Lower leg skin (tissue), 4 donors: ENCODE measurements at regions not wholly inside any gene's neighbourhood (a gene's known extent, or its start where the extent isn't known, plus 50 kb on each side); places are given as distances from the start of the nearest gene placed in this dataset.

Experiments used
- DNase-seq, 2 donors: peaks; one replicate each; pipeline ENCODE4 v3.0.0-alpha.2; 2019; ENCODE audit warnings: low spot score in 2 of 2
- H3K4me3 ChIP-seq: fragments of 200-600 bp; sonication (generic); 2 replicates; pipeline ENCODE4 v1.5.1; 2017; ENCODE audit warnings: mild to moderate bottlenecking, low read depth; ENCODE audit not compliant: poor library complexity, severe bottlenecking
- CTCF ChIP-seq, 3 donors: fragments of 450-650 bp; IDR thresholded peaks; one replicate each; pipeline ENCODE4 v1.5.1; 2016; ENCODE audit warnings: antibody characterized with exemption in 3 of 3, mild to moderate bottlenecking in 3 of 3, moderate library complexity in 2 of 3
- POLR2A ChIP-seq, 2 donors: fragments of 450-650 bp; IDR thresholded peaks; one replicate each; pipeline ENCODE4 v1.6.1; 2016 to 2017; ENCODE audit warnings: antibody characterized with exemption in 2 of 2, mild to moderate bottlenecking in 1 of 2, moderate library complexity in 1 of 2
- WGBS, 2 donors: methylation state at CpG; one replicate each; pipeline ENCODE4 v1.1.5; 2018; 5-methylcytosine and 5-hydroxymethylcytosine counted together
- intact Hi-C: fragments of 100-400 bp; cut with DNase I; formaldehyde crosslinking; loops from one replicate; pipeline ENCODE4 v1.15.0; 2023; ENCODE audit warnings: low total_unique reads

- H3K4me3 ChIP-seq: no peak overlapping the region
- DNase-seq: no peak
- 83 to 96% methylated on average over 1 of the region's 1 CpG for WGBS, 2 donors
- intact Hi-C loops: no loop called here
- no peak for TF ChIP-seq CTCF (IDR thresholded peaks at IDR 0.05)
- TF ChIP-seq POLR2A (IDR thresholded peaks at IDR 0.05): no peak
These were observed 241.9 kb upstream of the CDH20 start for GRCh38 chr18:61091379-61091778.

- intact Hi-C loops: no loop called here
- no peak for TF ChIP-seq CTCF (IDR thresholded peaks at IDR 0.05)
- no peak for TF ChIP-seq POLR2A (IDR thresholded peaks at IDR 0.05)
- WGBS, 2 donors: 91 to 93% methylated on average over 2 of the region's 2 CpGs
- DNase-seq: no peak
- no peak overlapping the region for H3K4me3 ChIP-seq
These were observed 239.3 kb upstream of the CDH20 start for GRCh38 chr18:61093965-61094364.

GRCh38 chr18:61096226-61096625 lies 237.0 kb upstream of the CDH20 start:
- no peak for DNase-seq
- no peak overlapping the region for H3K4me3 ChIP-seq
- 92 to 95% methylated on average over 2 of the region's 2 CpGs for WGBS, 2 donors
- no peak for TF ChIP-seq CTCF (IDR thresholded peaks at IDR 0.05)
- no peak for TF ChIP-seq POLR2A (IDR thresholded peaks at IDR 0.05)
- intact Hi-C loops: no loop called here

- H3K4me3 ChIP-seq: no peak overlapping the region
- 73 to 90% methylated on average over 1 of the region's 1 CpG for WGBS, 2 donors
- intact Hi-C loops: no loop called here
- TF ChIP-seq POLR2A (IDR thresholded peaks at IDR 0.05): no peak
- TF ChIP-seq CTCF (IDR thresholded peaks at IDR 0.05): no peak
- DNase-seq: no peak
These were observed 226.1 kb upstream of the CDH20 start for GRCh38 chr18:61107113-61107512.

- no peak for DNase-seq
- TF ChIP-seq POLR2A (IDR thresholded peaks at IDR 0.05): no peak
- no peak for TF ChIP-seq CTCF (IDR thresholded peaks at IDR 0.05)
- no peak overlapping the region for H3K4me3 ChIP-seq
- intact Hi-C loops: no loop called here
These were observed 224.5 kb upstream of the CDH20 start for GRCh38 chr18:61108706-61109105.

- 93 to 94% methylated on average over 2 of the region's 2 CpGs for WGBS, 2 donors
- no peak for DNase-seq
- TF ChIP-seq POLR2A (IDR thresholded peaks at IDR 0.05) (no peak), CTCF (IDR thresholded peaks at IDR 0.05) (no peak)
- no peak overlapping the region for H3K4me3 ChIP-seq
- intact Hi-C loops: no loop called here
These were observed 209.9 kb upstream of the CDH20 start for GRCh38 chr18:61123309-61123708.
